GM06990 (cell line): ENCODE measurements at regions not wholly inside any gene's neighbourhood (a gene's known extent, or its start where the extent isn't known, plus 50 kb on each side); places are given as distances from the start of the nearest gene placed in this dataset.

Experiments used
- DNase-seq: peaks from one replicate; pipeline ENCODE4 v3.0.0-alpha.2; 2011; ENCODE audit not compliant: insufficient read length; ENCODE audit errors: extremely low read depth
- H3K27me3 ChIP-seq: replicated peaks from 2 replicates; pipeline ENCODE4 v1.6.0; 2011; ENCODE audit warnings: low read length; ENCODE audit not compliant: control insufficient read depth, insufficient read depth
- H3K36me3 ChIP-seq: 2 replicates; pipeline ENCODE4 v1.5.1; 2011; ENCODE audit warnings: low read length; ENCODE audit not compliant: control insufficient read depth, insufficient read depth
- H3K4me3 ChIP-seq: replicated peaks from 2 replicates; pipeline ENCODE4 v1.5.1; 2011; ENCODE audit warnings: low read depth, mild to moderate bottlenecking, control low read depth, low read length
- CTCF ChIP-seq: IDR thresholded peaks from 2 replicates; pipeline ENCODE4 v1.5.1; 2011; ENCODE audit warnings: low read length, control low read depth, mild to moderate bottlenecking, inconsistent platforms; ENCODE audit not compliant: insufficient read depth, poor library complexity, severe bottlenecking

DNA sequence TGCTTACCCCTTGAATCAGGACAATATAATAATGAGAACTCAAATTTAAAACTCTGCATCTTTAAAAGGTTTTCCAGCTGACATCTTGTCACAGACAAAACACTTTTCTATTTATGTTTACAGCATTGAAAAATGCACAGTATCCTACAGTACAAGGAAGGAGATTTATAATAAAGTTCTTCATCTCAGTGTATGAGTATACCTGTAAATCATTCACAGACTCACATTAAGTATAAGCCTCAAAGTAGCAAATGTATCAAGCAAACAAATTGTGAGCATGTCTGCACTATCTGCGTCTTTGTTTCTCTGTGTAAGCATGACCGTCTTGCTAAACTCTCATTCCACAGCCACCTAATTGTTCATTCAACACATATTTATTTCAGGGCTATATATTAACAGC is 52.8 kb downstream of the PPP1R2C start:
- Histone ChIP-seq H3K4me3 (no peak overlapping the region), H3K36me3 (no peaks in the 10 kb centered on the region)
- no peak for TF ChIP-seq CTCF

DNA sequence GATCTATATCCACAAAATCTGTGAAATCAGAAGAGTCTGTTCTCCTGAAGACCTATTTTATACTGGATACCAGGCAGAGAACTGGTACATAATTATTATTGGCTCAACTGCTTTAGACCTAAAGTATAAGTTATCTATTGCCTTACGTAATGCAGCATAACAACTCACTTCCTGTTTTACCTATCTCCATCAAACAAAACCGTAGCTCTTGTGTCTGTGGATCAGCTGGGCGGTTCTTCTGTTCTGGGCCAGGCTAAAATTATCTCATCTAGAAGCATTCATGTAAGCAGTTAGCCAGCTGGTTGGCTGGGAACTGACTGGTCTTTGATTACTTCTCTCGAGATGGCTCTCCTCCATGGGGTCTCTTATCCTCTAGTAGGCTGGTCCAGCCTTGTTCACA is 57.8 kb downstream of the PPP1R2C start:
- Histone ChIP-seq H3K4me3 (no peak overlapping the region), H3K36me3 (no peaks in the 10 kb centered on the region), H3K27me3 (no peaks in the 10 kb centered on the region; the same call in 1 of the 2 replicates)
- DNase-seq = no peak
- TF ChIP-seq CTCF = no peak

More for the DNA sequence above, 52.8 kb downstream of the PPP1R2C start:
- H3K27me3 ChIP-seq = no peaks in the 10 kb centered on the region
- no peak for DNase-seq

DNA sequence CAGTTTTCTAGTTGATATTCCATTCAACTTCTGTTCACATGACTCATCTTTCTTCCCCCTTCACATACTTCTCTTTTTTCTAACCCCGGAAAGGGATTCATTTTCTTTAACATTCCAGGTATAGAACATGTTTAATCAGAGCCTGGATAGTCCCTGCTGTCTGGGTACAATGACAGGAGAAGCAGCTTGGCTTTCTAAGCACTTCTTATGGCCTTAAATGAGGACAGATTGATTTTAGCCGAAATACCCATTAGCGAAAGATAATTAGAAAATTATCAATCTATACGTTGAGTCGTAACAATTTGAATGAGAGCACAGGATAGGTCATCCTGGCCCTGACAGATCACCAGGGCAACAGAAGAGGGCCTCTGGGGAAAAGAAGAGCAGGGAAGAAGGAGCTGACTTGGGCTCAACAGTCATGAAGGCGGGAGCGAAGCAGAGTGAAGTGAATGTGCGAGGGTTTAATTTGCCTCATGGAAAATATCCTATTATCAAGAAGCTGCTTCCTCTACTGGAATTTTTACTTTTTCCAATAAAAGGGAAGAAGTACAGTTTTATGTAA is 62.2 kb downstream of the PPP1R2C start:
- no peak for TF ChIP-seq CTCF
- Histone ChIP-seq H3K36me3 (no peaks in the 10 kb centered on the region), H3K27me3 (no peaks in the 10 kb centered on the region; the same call in 1 of the 2 replicates), H3K4me3 (no peak overlapping the region)
- no peak for DNase-seq

- TF ChIP-seq CTCF = peak; percentile 68
- DNase-seq = no peak
- no peaks in the 10 kb centered on the region for H3K36me3 ChIP-seq
- H3K27me3 ChIP-seq = no peaks in the 10 kb centered on the region; the same call in 1 of the 2 replicates
- no peak overlapping the region for H3K4me3 ChIP-seq
Measured at GRCh38 chrX:42714981-42715700, 62.8 kb downstream of the PPP1R2C start.

DNA sequence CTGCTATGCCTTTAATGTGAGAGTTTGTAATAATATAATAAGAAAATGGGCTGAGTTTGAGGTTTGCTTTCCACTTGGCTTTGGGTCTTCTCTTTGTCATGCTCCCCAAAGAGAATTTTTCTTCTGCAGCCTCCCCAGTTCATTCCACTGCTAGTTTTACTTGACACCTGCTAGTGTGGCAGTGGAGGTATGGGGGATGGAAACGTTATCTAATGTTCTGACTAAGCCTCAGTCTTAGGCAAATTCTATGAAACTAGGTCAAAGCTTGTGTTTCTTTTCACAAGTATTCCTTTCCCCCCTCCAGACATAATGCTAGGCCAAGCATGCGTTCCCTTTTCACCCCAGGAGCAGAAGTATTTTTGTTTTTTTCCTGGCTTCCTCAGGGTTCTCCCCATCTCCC is 67.5 kb downstream of the PPP1R2C start:
- no peak for TF ChIP-seq CTCF
- no peak overlapping the region for H3K4me3 ChIP-seq
- no peaks in the 10 kb centered on the region for H3K36me3 ChIP-seq
- H3K27me3 ChIP-seq = no peaks in the 10 kb centered on the region
- no peak for DNase-seq
